ENCODE measurements at regions not wholly inside any gene's neighbourhood (a gene's known extent, or its start where the extent isn't known, plus 50 kb on each side); places are given as distances from the start of the nearest gene placed in this dataset.

- POLR2A ChIA-PET = no interaction called here
- DNase-seq (ENCODE audit: extremely low spot score) = no peak
- no peak for TF ChIP-seq NFRKB (IDR thresholded peaks at IDR 0.05)
- no peak for TF ChIP-seq PKNOX1 (IDR thresholded peaks at IDR 0.05)
- TF ChIP-seq HDGF (IDR thresholded peaks at IDR 0.05; ENCODE audit: borderline replicate concordance) = no peak
- no peak for TF ChIP-seq FOXA1 (IDR thresholded peaks at IDR 0.05)
- no peak for TF ChIP-seq CTBP1 (IDR thresholded peaks at IDR 0.05; ENCODE audit: borderline replicate concordance)
- no peak for TF ChIP-seq ELF4 (IDR thresholded peaks at IDR 0.05)
- TF ChIP-seq SP1 (IDR thresholded peaks at IDR 0.05) = no peak
- TF ChIP-seq BHLHE40 (IDR thresholded peaks at IDR 0.05; ENCODE audit: borderline replicate concordance) = no peak
- no peak for TF ChIP-seq FOXM1 (IDR thresholded peaks at IDR 0.05; ENCODE audit: borderline replicate concordance)
- no peak for TF ChIP-seq TARDBP (IDR thresholded peaks at IDR 0.05)
- no peak for TF ChIP-seq ZNF384 (IDR thresholded peaks at IDR 0.05)
- TF ChIP-seq LEF1 (IDR thresholded peaks at IDR 0.05; ENCODE audit: borderline replicate concordance) = no peak
- no peak for TF ChIP-seq ARNT (IDR thresholded peaks at IDR 0.05)
- TF ChIP-seq FOXK2 (IDR thresholded peaks at IDR 0.05) = no peak
- no peak for TF ChIP-seq L3MBTL2 (conservative IDR thresholded peaks at IDR 0.05)
- TF ChIP-seq SUZ12 (IDR thresholded peaks at IDR 0.05) = no peak
- CTCF ChIA-PET = no interaction called here
These were observed 146.0 kb upstream of the SYT13 start for GRCh38 chr11:45432100-45432499.

- no peak for DNase-seq (ENCODE audit: extremely low spot score)
- CTCF ChIA-PET = no interaction called here
- TF ChIP-seq FOXM1 (IDR thresholded peaks at IDR 0.05; ENCODE audit: borderline replicate concordance) (no peak), BHLHE40 (IDR thresholded peaks at IDR 0.05; ENCODE audit: borderline replicate concordance) (no peak), TARDBP (IDR thresholded peaks at IDR 0.05) (no peak), ELF4 (IDR thresholded peaks at IDR 0.05) (no peak), SP1 (IDR thresholded peaks at IDR 0.05) (no peak), HDGF (IDR thresholded peaks at IDR 0.05; ENCODE audit: borderline replicate concordance) (no peak), CTBP1 (IDR thresholded peaks at IDR 0.05; ENCODE audit: borderline replicate concordance) (no peak), FOXA1 (IDR thresholded peaks at IDR 0.05) (no peak)
- POLR2A ChIA-PET = no interaction called here
These were observed 145.2 kb upstream of the SYT13 start for GRCh38 chr11:45431046-45432018.

- ChIA-PET CTCF (no interaction called here), POLR2A (no interaction called here)
- DNase-seq (ENCODE audit: extremely low spot score) = no peak
- TF ChIP-seq ARNT (IDR thresholded peaks at IDR 0.05) = no peak
- no peak for TF ChIP-seq HDGF (IDR thresholded peaks at IDR 0.05; ENCODE audit: borderline replicate concordance)
- no peak for TF ChIP-seq L3MBTL2 (conservative IDR thresholded peaks at IDR 0.05)
- TF ChIP-seq CTBP1 (IDR thresholded peaks at IDR 0.05; ENCODE audit: borderline replicate concordance) = no peak
- TF ChIP-seq SP1 (IDR thresholded peaks at IDR 0.05) = no peak
- no peak for TF ChIP-seq NFRKB (IDR thresholded peaks at IDR 0.05)
- TF ChIP-seq FOXA1 (IDR thresholded peaks at IDR 0.05) = no peak
- TF ChIP-seq ELF4 (IDR thresholded peaks at IDR 0.05) = no peak
- no peak for TF ChIP-seq SUZ12 (IDR thresholded peaks at IDR 0.05)
- no peak for TF ChIP-seq TARDBP (IDR thresholded peaks at IDR 0.05)
- TF ChIP-seq FOXM1 (IDR thresholded peaks at IDR 0.05; ENCODE audit: borderline replicate concordance) = no peak
These were observed 144.2 kb upstream of the SYT13 start for GRCh38 chr11:45430361-45430760.

- TF ChIP-seq ELF4 (IDR thresholded peaks at IDR 0.05) = no peak
- no peak for TF ChIP-seq FOXK2 (IDR thresholded peaks at IDR 0.05)
- TF ChIP-seq TARDBP (IDR thresholded peaks at IDR 0.05) = no peak
- no peak for TF ChIP-seq LEF1 (IDR thresholded peaks at IDR 0.05; ENCODE audit: borderline replicate concordance)
- no peak for TF ChIP-seq SUZ12 (IDR thresholded peaks at IDR 0.05)
- no peak for TF ChIP-seq FOXM1 (IDR thresholded peaks at IDR 0.05; ENCODE audit: borderline replicate concordance)
- TF ChIP-seq FOXA1 (IDR thresholded peaks at IDR 0.05) = no peak
- no peak for TF ChIP-seq ZNF384 (IDR thresholded peaks at IDR 0.05)
- no peak for TF ChIP-seq ARNT (IDR thresholded peaks at IDR 0.05)
- no peak for DNase-seq (ENCODE audit: extremely low spot score)
- CTCF ChIA-PET = interaction anchor here (0.6 kb wide), 1 partner anchor 11 kb away, joined by 3 read pairs; no protein-coding TSS in a partner anchor
- POLR2A ChIA-PET = no interaction called here
These were observed 143.6 kb upstream of the SYT13 start for GRCh38 chr11:45429719-45430118.

- no peak for DNase-seq (ENCODE audit: extremely low spot score)
- no peak for TF ChIP-seq ZNF384 (IDR thresholded peaks at IDR 0.05)
- TF ChIP-seq CTBP1 (IDR thresholded peaks at IDR 0.05; ENCODE audit: borderline replicate concordance) = no peak
- no peak for TF ChIP-seq LEF1 (IDR thresholded peaks at IDR 0.05; ENCODE audit: borderline replicate concordance)
- TF ChIP-seq HDGF (IDR thresholded peaks at IDR 0.05; ENCODE audit: borderline replicate concordance) = no peak
- no peak for TF ChIP-seq TARDBP (IDR thresholded peaks at IDR 0.05)
- no peak for TF ChIP-seq SP1 (IDR thresholded peaks at IDR 0.05)
- TF ChIP-seq FOXA1 (IDR thresholded peaks at IDR 0.05) = no peak
- no peak for TF ChIP-seq PKNOX1 (IDR thresholded peaks at IDR 0.05)
- TF ChIP-seq ELF4 (IDR thresholded peaks at IDR 0.05) = no peak
- ChIA-PET POLR2A (no interaction called here), CTCF (no interaction called here)
These were observed 142.5 kb upstream of the SYT13 start for GRCh38 chr11:45428541-45429230.

GRCh38 chr11:45428116-45428515 lies 142.0 kb upstream of the SYT13 start:
- ChIA-PET CTCF (no interaction called here), POLR2A (no interaction called here)
- no peak for DNase-seq (ENCODE audit: extremely low spot score)
- TF ChIP-seq CTBP1 (IDR thresholded peaks at IDR 0.05; ENCODE audit: borderline replicate concordance) = no peak
- TF ChIP-seq ELF4 (IDR thresholded peaks at IDR 0.05) = no peak
- TF ChIP-seq FOXM1 (IDR thresholded peaks at IDR 0.05; ENCODE audit: borderline replicate concordance) = no peak
- no peak for TF ChIP-seq FOXA1 (IDR thresholded peaks at IDR 0.05)
- no peak for TF ChIP-seq ZNF384 (IDR thresholded peaks at IDR 0.05)
- TF ChIP-seq ARNT (IDR thresholded peaks at IDR 0.05) = no peak
- no peak for TF ChIP-seq TARDBP (IDR thresholded peaks at IDR 0.05)
- no peak for TF ChIP-seq NFRKB (IDR thresholded peaks at IDR 0.05)
- no peak for TF ChIP-seq LEF1 (IDR thresholded peaks at IDR 0.05; ENCODE audit: borderline replicate concordance)
- TF ChIP-seq PKNOX1 (IDR thresholded peaks at IDR 0.05) = no peak
- TF ChIP-seq HDGF (IDR thresholded peaks at IDR 0.05; ENCODE audit: borderline replicate concordance) = no peak
- TF ChIP-seq SP1 (IDR thresholded peaks at IDR 0.05) = no peak
- no peak for TF ChIP-seq SUZ12 (IDR thresholded peaks at IDR 0.05)
- TF ChIP-seq BHLHE40 (IDR thresholded peaks at IDR 0.05; ENCODE audit: borderline replicate concordance) = no peak
- no peak for TF ChIP-seq FOXK2 (IDR thresholded peaks at IDR 0.05)
- no peak for TF ChIP-seq L3MBTL2 (conservative IDR thresholded peaks at IDR 0.05)
